Heart left ventricle (tissue), 16 donors: ENCODE measurements at regions not wholly inside any gene's neighbourhood (a gene's known extent, or its start where the extent isn't known, plus 50 kb on each side); places are given as distances from the start of the nearest gene placed in this dataset.

Experiments used
- ATAC-seq, 4 donors: fragments of 200-7000 bp; cut with Tn5 transposase; one replicate each; pipeline ENCODE4 v1.9.1; 2020 to 2022; ENCODE audit warnings: moderate library complexity in 4 of 4, mild to moderate bottlenecking in 3 of 4, moderate number of reproducible peaks in 1 of 4
- DNase-seq, 5 donors: peaks; one replicate each; pipeline ENCODE4 v3.0.0-alpha.2; 2020
- H3K27ac ChIP-seq, 12 donors: fragments of 200-600 bp; sonication (generic) in 4 of 12; one replicate each; pipeline versions ENCODE4 v1.5.0 to v1.8.0; 2016 to 2022; ENCODE audit warnings: mild to moderate bottlenecking in 2 of 12
- H3K27me3 ChIP-seq, 9 donors: fragments of 200-600 bp; sonication (generic) in 2 of 9; one replicate each; pipeline versions ENCODE4 v1.5.1 to v1.8.0; 2016 to 2022; ENCODE audit warnings: mild to moderate bottlenecking in 3 of 9
- H3K36me3 ChIP-seq, 9 donors: fragments of 200-600 bp; sonication (generic) in 2 of 9; one replicate each; pipeline versions ENCODE4 v1.5.0 to v1.8.0; 2018 to 2022; ENCODE audit warnings: mild to moderate bottlenecking in 2 of 9
- H3K4me1 ChIP-seq, 12 donors: fragments of 200-600 bp; sonication (generic) in 4 of 12; one replicate each; pipeline versions ENCODE4 v1.5.0 to v1.8.0; 2016 to 2022; ENCODE audit warnings: mild to moderate bottlenecking in 3 of 12
- H3K4me3 ChIP-seq, 12 donors: fragments of 200-600 bp; sonication (generic) in 4 of 12; one replicate each; pipeline versions ENCODE4 v1.5.0 to v1.8.0; 2017 to 2022; ENCODE audit warnings: mild to moderate bottlenecking in 9 of 12, moderate library complexity in 4 of 12
- H3K9me3 ChIP-seq, 12 donors: fragments of 200-600 bp; sonication (generic) in 4 of 12; one replicate each; pipeline versions ENCODE4 v1.5.0 to v1.8.0; 2016 to 2022; ENCODE audit warnings: mild to moderate bottlenecking in 1 of 12
- CTCF ChIP-seq, 12 donors: fragments of 200-600 bp; sonication (generic) in 4 of 12; IDR thresholded peaks; one replicate each; pipeline versions ENCODE4 v1.5.0 to v1.8.0; 2018 to 2022; ENCODE audit warnings: antibody characterized with exemption in 12 of 12, mild to moderate bottlenecking in 5 of 12
- POLR2A ChIP-seq, 2 donors: fragments of 450-650 bp; IDR thresholded peaks; one replicate each; pipeline ENCODE4 v1.6.1; 2017; ENCODE audit warnings: antibody characterized with exemption in 2 of 2, mild to moderate bottlenecking in 2 of 2, moderate library complexity in 2 of 2
- WGBS, 4 donors: extraction: QIAGEN DNeasy Blood & Tissue Kit in 2 of 4; methylation state at CpG; one replicate each; pipeline versions ENCODE4 v1.1.5 to v1.1.7; 2013 to 2018; 5-methylcytosine and 5-hydroxymethylcytosine counted together
- intact Hi-C, 10 donors: fragments of 100-400 bp; cut with DNase I; formaldehyde crosslinking; loops; one replicate each; pipeline versions ENCODE4 v1.11.1 to v1.14.2; 2022
- donor health status: ischemic (EF 13 %, LVEDD 7.1; RV severe dilation, severe dysfunction).
- donor health status: healthy with polysubstance abuse.
- donor health status: DM: no; HTN: yes; CAD: no.
- donor health status: DM: no; HTN: no; CAD: no.
- donor health status: ischemic (EF 25% LVEDD 6.9; RV normal size, moderate dysfunction).
- donor health status: ischemic (EF 25% LVEDD 5.7; RV mildly dilated, moderate dysfunction).
- donor health status: healthy.
- donor health status: DM: yes; HTN: yes; CAD: no.
- donor health status: ischemic (EF 35%, LVEDD 5.7; RV mildly dilated, moderate dysfunction).
- donor health status: nonischemic (EF 11% LVEDD 7.7; RV severe dilation, severe dysfunction).
- donor health status: DM: yes; HTN: yes; CAD: no.
- donor health status: PGD.
- donor health status: ischemic (EF 29% LVEDD 5.4; RV normal size, mild dysfunction).
- donor health status: nonischemic (EF 23%, LVEDD 6.1; RV moderate dilation, normal function).

GRCh38 chr3:132787616-132788300, 65.5 kb upstream of the NPHP3 start:
- H3K9me3 ChIP-seq: no peaks in the 10 kb centered on the region
- H3K4me3 ChIP-seq: no peak overlapping the region
- ATAC-seq (peak in 3 of 4 donors; percentile 32 to 53 (median 33)), DNase-seq (peak in 2 of 5 donors; percentile 8 to 20)
- intact Hi-C loops: no loop called here
- TF ChIP-seq POLR2A (IDR thresholded peaks at IDR 0.05): no peak
- TF ChIP-seq CTCF (IDR thresholded peaks at IDR 0.05): no peak
- H3K27ac ChIP-seq: peak overlapping the region in 11 of 12 donors; percentile 12 to 60 (median 46)
- peaks cover 0 to 27% (median 13%) of the 10 kb centered on the region in 12 donors for H3K4me1 ChIP-seq
- no peaks in the 10 kb centered on the region for H3K36me3 ChIP-seq
- WGBS, 4 donors: 41 to 58% (median 45%) methylated on average over 2 of the region's 2 CpGs
- H3K27me3 ChIP-seq: no peaks in the 10 kb centered on the region

- WGBS, 4 donors: 58 to 71% (median 66%) methylated on average over 3 of the region's 3 CpGs
- H3K4me3 ChIP-seq: no peak overlapping the region
- H3K27ac ChIP-seq: peak overlapping the region in 5 of 12 donors; percentile 44 to 60 (median 56)
- ATAC-seq (no peak), DNase-seq (no peak)
- H3K9me3 ChIP-seq: no peaks in the 10 kb centered on the region
- H3K4me1 ChIP-seq: peaks cover 0 to 27% (median 13%) of the 10 kb centered on the region in 12 donors
- TF ChIP-seq POLR2A (IDR thresholded peaks at IDR 0.05) (no peak), CTCF (IDR thresholded peaks at IDR 0.05) (no peak)
- intact Hi-C loops: no loop called here
- H3K27me3 ChIP-seq: no peaks in the 10 kb centered on the region
- H3K36me3 ChIP-seq: no peaks in the 10 kb centered on the region
Observed at GRCh38 chr3:132786890-132787289, 64.7 kb upstream of the NPHP3 start.

GRCh38 chr3:132785292-132785691, 63.1 kb upstream of the NPHP3 start:
- no peak for DNase-seq
- peak in 1 of 4 donors; percentile 20 for ATAC-seq
- Histone ChIP-seq H3K36me3 (no peaks in the 10 kb centered on the region), H3K9me3 (no peaks in the 10 kb centered on the region), H3K27ac (peak overlapping the region in 3 of 12 donors; percentile 2 to 48 (median 6)), H3K4me1 (peaks cover 0 to 27% (median 13%) of the 10 kb centered on the region in 12 donors), H3K27me3 (no peaks in the 10 kb centered on the region), H3K4me3 (no peak overlapping the region)
- TF ChIP-seq POLR2A (IDR thresholded peaks at IDR 0.05) (no peak), CTCF (IDR thresholded peaks at IDR 0.05) (no peak)
- 42 to 55% (median 47%) methylated on average over 3 of the region's 3 CpGs for WGBS, 4 donors
- intact Hi-C loops: no loop called here

- intact Hi-C loops: no loop called here
- no peak for DNase-seq
- no peak overlapping the region for H3K4me3 ChIP-seq
- no peaks in the 10 kb centered on the region for H3K9me3 ChIP-seq
- no peaks in the 10 kb centered on the region for H3K36me3 ChIP-seq
- ATAC-seq: no peak
- no peak for TF ChIP-seq POLR2A (IDR thresholded peaks at IDR 0.05)
- no peak for TF ChIP-seq CTCF (IDR thresholded peaks at IDR 0.05)
- H3K4me1 ChIP-seq: peaks cover 0 to 27% (median 13%) of the 10 kb centered on the region in 12 donors
- H3K27me3 ChIP-seq: no peaks in the 10 kb centered on the region
- WGBS, 4 donors: 76 to 87% (median 86%) methylated on average over 1 of the region's 1 CpG
- peak overlapping the region in 2 of 12 donors; percentile 2 to 48 for H3K27ac ChIP-seq
Observed at GRCh38 chr3:132784502-132785025, 62.4 kb upstream of the NPHP3 start.
